HepG2 (cell line): ENCODE measurements at regions not wholly inside any gene's neighbourhood (a gene's known extent, or its start where the extent isn't known, plus 50 kb on each side); places are given as distances from the start of the nearest gene placed in this dataset.

Experiments used
- EP300 ChIP-seq, 3 experiments: sonication (generic) in 1 of 3; formaldehyde crosslinking in 1 of 3; IDR thresholded peaks; 2 replicates each; pipeline versions ENCODE4 v1.5.1 to v1.6.1; 2011 to 2020; ENCODE audit warnings: low read depth in 2 of 3, low read length in 2 of 3, borderline replicate concordance in 1 of 3, improper control_type of control experiment in 1 of 3, mild to moderate bottlenecking in 1 of 3, missing genetic modification reagents in 1 of 3, moderate library complexity in 1 of 3
- ETV5 ChIP-seq: IDR thresholded peaks from 2 replicates; pipeline ENCODE4 v1.6.1; 2018; ENCODE audit warnings: missing biosample characterization, missing genetic modification reagents, inconsistent platforms, borderline replicate concordance
- FOXA1 ChIP-seq, 2 experiments: fragments of 450-650 bp in 1 of 2; sonication (generic) in 1 of 2; formaldehyde crosslinking in 1 of 2; IDR thresholded peaks; 2 replicates each; pipeline versions ENCODE4 v1.4.0 to v1.6.1; 2016 to 2020; ENCODE audit warnings: missing genetic modification reagents in 1 of 2
- GATA4 ChIP-seq: sonication (generic); IDR thresholded peaks from 2 replicates; pipeline ENCODE4 v1.6.1; 2016; ENCODE audit warnings: antibody characterized with exemption, low read depth, borderline replicate concordance
- GATAD1 ChIP-seq: IDR thresholded peaks from 2 replicates; pipeline ENCODE4 v1.6.1; 2016; ENCODE audit warnings: missing genetic modification reagents, missing compliant biosample characterization
- MEIS2 ChIP-seq: sonication (generic); formaldehyde crosslinking; IDR thresholded peaks from 2 replicates; pipeline ENCODE4 v1.9.0; 2021; ENCODE audit warnings: mild to moderate bottlenecking, missing genetic modification reagents
- NCOA2 ChIP-seq: sonication (generic); formaldehyde crosslinking; IDR thresholded peaks from 2 replicates; pipeline ENCODE4 v1.8.0; 2022; ENCODE audit warnings: inconsistent platforms
- NR2F1 ChIP-seq, 2 experiments: fragments of 450-650 bp in 1 of 2; formaldehyde crosslinking in 1 of 2; IDR thresholded peaks; 2 replicates each; pipeline versions ENCODE4 v1.5.0 to v1.6.1; 2016 to 2020; ENCODE audit warnings: mild to moderate bottlenecking in 1 of 2, missing compliant biosample characterization in 1 of 2, missing genetic modification reagents in 1 of 2, moderate library complexity in 1 of 2
- NR2F2 ChIP-seq: IDR thresholded peaks from 2 replicates; pipeline ENCODE4 v1.6.1; 2012; ENCODE audit warnings: low read depth, inconsistent platforms, borderline replicate concordance
- SNRNP70 ChIP-seq: fragments of 200-400 bp; formaldehyde crosslinking; IDR thresholded peaks from 2 replicates; pipeline ENCODE4 v1.6.1; 2017; ENCODE audit warnings: mild to moderate bottlenecking, low read depth, low read length, moderate library complexity
- ZNF850 ChIP-seq: sonication (generic); formaldehyde crosslinking; conservative IDR thresholded peaks from 2 replicates; pipeline ENCODE4 v1.9.0; 2021; ENCODE audit warnings: mild to moderate bottlenecking, missing genetic modification reagents
- TF ChIP-seq, protein P1 (sequence below): sonication (generic); formaldehyde crosslinking; IDR thresholded peaks from 2 replicates; pipeline ENCODE4 v1.4.0; 2020; ENCODE audit warnings: missing genetic modification reagents
- TF ChIP-seq, protein P2 (sequence below): sonication (generic); formaldehyde crosslinking; IDR thresholded peaks from 2 replicates; pipeline ENCODE4 v1.4.0; 2020; ENCODE audit warnings: missing genetic modification reagents

DNA sequence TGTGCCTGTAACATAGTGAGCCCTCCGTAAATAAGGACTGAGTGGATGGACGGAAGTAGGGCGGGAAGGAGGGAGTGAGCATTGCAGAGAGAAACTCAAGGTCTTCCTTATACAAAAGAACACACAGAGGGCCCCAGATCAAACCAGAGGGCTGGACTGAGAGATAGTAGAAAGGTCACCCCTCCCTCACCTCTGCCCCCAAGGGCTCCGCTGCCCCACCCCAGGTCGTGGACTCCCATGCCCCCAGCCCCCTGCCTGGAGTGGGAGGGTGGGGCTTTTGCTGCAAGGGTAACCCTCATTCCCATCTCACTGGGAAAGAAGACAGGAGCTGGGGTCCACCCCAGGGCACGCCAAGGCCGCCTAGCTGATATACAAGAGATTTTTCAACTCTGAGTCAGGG, 157.0 kb downstream of the MN1 start (continued):
- TF ChIP-seq, protein P1, sequence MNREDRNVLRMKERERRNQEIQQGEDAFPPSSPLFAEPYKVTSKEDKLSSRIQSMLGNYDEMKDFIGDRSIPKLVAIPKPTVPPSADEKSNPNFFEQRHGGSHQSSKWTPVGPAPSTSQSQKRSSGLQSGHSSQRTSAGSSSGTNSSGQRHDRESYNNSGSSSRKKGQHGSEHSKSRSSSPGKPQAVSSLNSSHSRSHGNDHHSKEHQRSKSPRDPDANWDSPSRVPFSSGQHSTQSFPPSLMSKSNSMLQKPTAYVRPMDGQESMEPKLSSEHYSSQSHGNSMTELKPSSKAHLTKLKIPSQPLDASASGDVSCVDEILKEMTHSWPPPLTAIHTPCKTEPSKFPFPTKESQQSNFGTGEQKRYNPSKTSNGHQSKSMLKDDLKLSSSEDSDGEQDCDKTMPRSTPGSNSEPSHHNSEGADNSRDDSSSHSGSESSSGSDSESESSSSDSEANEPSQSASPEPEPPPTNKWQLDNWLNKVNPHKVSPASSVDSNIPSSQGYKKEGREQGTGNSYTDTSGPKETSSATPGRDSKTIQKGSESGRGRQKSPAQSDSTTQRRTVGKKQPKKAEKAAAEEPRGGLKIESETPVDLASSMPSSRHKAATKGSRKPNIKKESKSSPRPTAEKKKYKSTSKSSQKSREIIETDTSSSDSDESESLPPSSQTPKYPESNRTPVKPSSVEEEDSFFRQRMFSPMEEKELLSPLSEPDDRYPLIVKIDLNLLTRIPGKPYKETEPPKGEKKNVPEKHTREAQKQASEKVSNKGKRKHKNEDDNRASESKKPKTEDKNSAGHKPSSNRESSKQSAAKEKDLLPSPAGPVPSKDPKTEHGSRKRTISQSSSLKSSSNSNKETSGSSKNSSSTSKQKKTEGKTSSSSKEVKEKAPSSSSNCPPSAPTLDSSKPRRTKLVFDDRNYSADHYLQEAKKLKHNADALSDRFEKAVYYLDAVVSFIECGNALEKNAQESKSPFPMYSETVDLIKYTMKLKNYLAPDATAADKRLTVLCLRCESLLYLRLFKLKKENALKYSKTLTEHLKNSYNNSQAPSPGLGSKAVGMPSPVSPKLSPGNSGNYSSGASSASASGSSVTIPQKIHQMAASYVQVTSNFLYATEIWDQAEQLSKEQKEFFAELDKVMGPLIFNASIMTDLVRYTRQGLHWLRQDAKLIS (CRISPR knock-in tag) = no peak
- peak; percentile 37; the same call in 1 of the 2 replicates for TF ChIP-seq ETV5 (CRISPR knock-in tag)
- TF ChIP-seq GATAD1 (CRISPR knock-in tag) = no peak
- peak; percentile 81; the same call in 1 of the 2 replicates for TF ChIP-seq NR2F2
- no peak for TF ChIP-seq MEIS2 (CRISPR knock-in tag)
- no peak for TF ChIP-seq GATA4
- no peak for TF ChIP-seq SNRNP70
- TF ChIP-seq, protein P2, sequence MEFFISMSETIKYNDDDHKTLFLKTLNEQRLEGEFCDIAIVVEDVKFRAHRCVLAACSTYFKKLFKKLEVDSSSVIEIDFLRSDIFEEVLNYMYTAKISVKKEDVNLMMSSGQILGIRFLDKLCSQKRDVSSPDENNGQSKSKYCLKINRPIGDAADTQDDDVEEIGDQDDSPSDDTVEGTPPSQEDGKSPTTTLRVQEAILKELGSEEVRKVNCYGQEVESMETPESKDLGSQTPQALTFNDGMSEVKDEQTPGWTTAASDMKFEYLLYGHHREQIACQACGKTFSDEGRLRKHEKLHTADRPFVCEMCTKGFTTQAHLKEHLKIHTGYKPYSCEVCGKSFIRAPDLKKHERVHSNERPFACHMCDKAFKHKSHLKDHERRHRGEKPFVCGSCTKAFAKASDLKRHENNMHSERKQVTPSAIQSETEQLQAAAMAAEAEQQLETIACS (CRISPR knock-in tag) = no peak
- TF ChIP-seq NR2F1 (CRISPR knock-in tag; IDR thresholded peaks at IDR 0.05) = peak in 1 of 2 experiments; percentile 59; a peak in 1 of 4 replicates
- TF ChIP-seq EP300 (IDR thresholded peaks at IDR 0.05; ENCODE audit: low read depth in 2 of 2, low read length in 2 of 2) = peak in 1 of 2 experiments; percentile 28; a peak in 1 of 4 replicates
- TF ChIP-seq EP300 (CRISPR knock-in tag; IDR thresholded peaks at IDR 0.05; ENCODE audit: borderline replicate concordance) = no peak
- no peak for TF ChIP-seq FOXA1 (IDR thresholded peaks at IDR 0.05)
- TF ChIP-seq FOXA1 (CRISPR knock-in tag; IDR thresholded peaks at IDR 0.05) = peak; percentile 45; the same call in 1 of the 2 replicates
- TF ChIP-seq ZNF850 (CRISPR knock-in tag) = no peak
- peak; percentile 16; the same call in 1 of the 2 replicates for TF ChIP-seq NCOA2
